NCI-H146 (cell line): ENCODE measurements at regions not wholly inside any gene's neighbourhood (a gene's known extent, or its start where the extent isn't known, plus 50 kb on each side); places are given as distances from the start of the nearest gene placed in this dataset.

ENCODE experiments used
- DNase-seq: peaks from one replicate; lab custom pipeline; 2025; lab: John Stamatoyannopoulos, UW

- peak; percentile 93 for DNase-seq
These were observed 103.3 kb upstream of the BOD1 start for GRCh38 chr5:173719731-173720082.

- DNase-seq = peak; percentile 28
These were observed 104.0 kb upstream of the BOD1 start for GRCh38 chr5:173720286-173720952.

GRCh38 chr5:173720953-173721600, 104.6 kb upstream of the BOD1 start:
- DNase-seq = no peak

GRCh38 chr5:173721601-173722232, 105.3 kb upstream of the BOD1 start:
- DNase-seq = no peak

- no peak for DNase-seq
These were observed 110.6 kb upstream of the BOD1 start for GRCh38 chr5:173726846-173727557.

GRCh38 chr5:173727839-173728778, 111.7 kb upstream of the BOD1 start:
- DNase-seq = peak; percentile 20

GRCh38 chr5:173729079-173729765, 112.8 kb upstream of the BOD1 start:
- DNase-seq = no peak

GRCh38 chr5:173730632-173731298, 114.3 kb upstream of the BOD1 start:
- DNase-seq = no peak

- DNase-seq = peak; percentile 19
These were observed 116.6 kb upstream of the BOD1 start for GRCh38 chr5:173733021-173733420.

- no peak for DNase-seq
These were observed 117.0 kb upstream of the BOD1 start for GRCh38 chr5:173733425-173733824.

- DNase-seq = peak; percentile 24
These were observed 117.5 kb upstream of the BOD1 start for GRCh38 chr5:173733831-173734501.

- no peak for DNase-seq
These were observed 118.3 kb upstream of the BOD1 start for GRCh38 chr5:173734716-173735115.

GRCh38 chr5:173735184-173735583, 118.7 kb upstream of the BOD1 start:
- DNase-seq = no peak

GRCh38 chr5:173735691-173736090, 119.2 kb upstream of the BOD1 start:
- no peak for DNase-seq

GRCh38 chr5:173736374-173736773, 119.9 kb upstream of the BOD1 start:
- no peak for DNase-seq

GRCh38 chr5:173736923-173737412, 120.5 kb upstream of the BOD1 start:
- DNase-seq = peak; percentile 25

GRCh38 chr5:173739741-173740140, 123.3 kb upstream of the BOD1 start:
- DNase-seq = no peak

GRCh38 chr5:173740400-173740799, 124.0 kb upstream of the BOD1 start:
- no peak for DNase-seq

- DNase-seq = no peak
These were observed 124.6 kb upstream of the BOD1 start for GRCh38 chr5:173741087-173741486.
